D721Med (cell line): ENCODE measurements at regions not wholly inside any gene's neighbourhood (a gene's known extent, or its start where the extent isn't known, plus 50 kb on each side); places are given as distances from the start of the nearest gene placed in this dataset.
"Not testable (repeated sequence)": the region's sequence is repeated elsewhere in the genome, so short reads cannot be mapped to it uniquely, and the experiment has no call there.

Source experiments
- DNase-seq: peaks from one replicate; pipeline ENCODE4 v3.0.0; 2011; ENCODE audit warnings: low spot score; ENCODE audit not compliant: insufficient read length
- FAIRE-seq: peaks from 2 replicates; lab custom pipeline; 2011; peaks lifted over from hg19 to GRCh38; lab: Jason Lieb, UNC
- TF ChIP-seq, protein P1 (sequence below): IDR thresholded peaks from 2 replicates; pipeline ENCODE4 v1.5.1; 2012; ENCODE audit warnings: mild to moderate bottlenecking, control low read depth; ENCODE audit not compliant: insufficient read depth; ENCODE audit errors: missing control alignments

DNA sequence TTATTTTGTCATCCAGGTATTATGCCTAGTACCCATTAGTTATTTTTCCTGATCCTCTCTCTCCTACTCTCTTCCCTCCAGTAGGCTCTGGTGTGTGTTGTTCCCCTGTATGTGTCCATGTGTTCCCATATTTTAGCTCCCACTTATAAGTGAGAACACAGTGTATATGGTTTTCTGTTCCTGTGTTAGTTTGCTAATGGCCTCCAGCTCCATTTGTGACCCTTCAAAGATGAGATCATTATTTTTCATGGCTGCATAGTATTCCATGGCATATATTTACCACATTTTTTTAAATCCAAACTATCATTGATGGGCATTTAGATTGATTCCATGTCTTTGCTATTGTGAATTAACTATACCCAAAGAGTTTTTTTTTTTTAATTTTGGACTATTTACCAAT, 1675.7 kb upstream of the B3GALT2 start:
- TF ChIP-seq, protein P1, sequence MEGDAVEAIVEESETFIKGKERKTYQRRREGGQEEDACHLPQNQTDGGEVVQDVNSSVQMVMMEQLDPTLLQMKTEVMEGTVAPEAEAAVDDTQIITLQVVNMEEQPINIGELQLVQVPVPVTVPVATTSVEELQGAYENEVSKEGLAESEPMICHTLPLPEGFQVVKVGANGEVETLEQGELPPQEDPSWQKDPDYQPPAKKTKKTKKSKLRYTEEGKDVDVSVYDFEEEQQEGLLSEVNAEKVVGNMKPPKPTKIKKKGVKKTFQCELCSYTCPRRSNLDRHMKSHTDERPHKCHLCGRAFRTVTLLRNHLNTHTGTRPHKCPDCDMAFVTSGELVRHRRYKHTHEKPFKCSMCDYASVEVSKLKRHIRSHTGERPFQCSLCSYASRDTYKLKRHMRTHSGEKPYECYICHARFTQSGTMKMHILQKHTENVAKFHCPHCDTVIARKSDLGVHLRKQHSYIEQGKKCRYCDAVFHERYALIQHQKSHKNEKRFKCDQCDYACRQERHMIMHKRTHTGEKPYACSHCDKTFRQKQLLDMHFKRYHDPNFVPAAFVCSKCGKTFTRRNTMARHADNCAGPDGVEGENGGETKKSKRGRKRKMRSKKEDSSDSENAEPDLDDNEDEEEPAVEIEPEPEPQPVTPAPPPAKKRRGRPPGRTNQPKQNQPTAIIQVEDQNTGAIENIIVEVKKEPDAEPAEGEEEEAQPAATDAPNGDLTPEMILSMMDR, result no peak
- FAIRE-seq (peak; percentile 32), DNase-seq (no peak)

DNA sequence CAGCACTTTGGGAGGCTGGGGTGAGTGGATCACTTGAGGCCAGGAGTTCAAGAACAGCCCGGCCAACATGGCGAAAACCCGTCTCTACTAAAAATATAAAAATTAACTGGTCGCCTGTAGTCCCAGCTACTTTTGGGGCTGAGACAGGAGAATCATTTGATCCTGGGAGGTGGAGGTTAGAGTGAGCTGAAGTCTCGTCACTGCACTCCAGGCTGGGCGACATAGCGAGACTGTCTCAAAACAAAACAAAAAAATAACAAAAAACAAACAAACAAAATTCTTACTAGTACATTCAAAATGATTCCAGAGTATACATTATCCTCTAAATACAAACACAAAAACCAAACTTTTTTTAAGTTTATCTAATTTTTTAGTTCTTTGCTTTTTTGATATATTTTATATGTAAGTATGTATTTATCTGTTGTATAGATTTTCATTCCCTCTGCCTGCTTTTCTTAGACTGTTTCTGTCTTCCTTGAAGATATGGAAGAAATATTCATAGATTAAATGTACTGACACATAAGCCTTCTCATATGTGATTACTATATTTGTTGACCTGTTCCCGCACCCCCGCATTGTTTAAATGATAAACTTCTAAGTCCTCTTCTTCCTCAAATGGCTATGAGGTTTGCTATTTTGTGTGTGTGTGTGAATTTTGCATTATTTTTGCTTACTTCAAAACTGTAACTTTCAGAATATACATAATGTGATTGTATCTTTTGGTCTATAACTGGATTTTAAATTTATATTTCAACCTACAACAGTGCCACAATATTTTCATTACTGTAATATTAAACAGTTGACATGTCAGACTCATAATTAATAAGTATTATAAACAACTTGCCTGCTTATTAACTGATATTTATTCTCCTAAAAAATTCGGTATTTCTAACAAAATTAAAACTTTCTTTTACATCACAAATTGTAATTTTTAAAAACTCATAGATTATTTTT, 1674.1 kb upstream of the B3GALT2 start:
- DNase-seq (no peak), FAIRE-seq (no peak)
- TF ChIP-seq, protein P1, result no peak

DNA sequence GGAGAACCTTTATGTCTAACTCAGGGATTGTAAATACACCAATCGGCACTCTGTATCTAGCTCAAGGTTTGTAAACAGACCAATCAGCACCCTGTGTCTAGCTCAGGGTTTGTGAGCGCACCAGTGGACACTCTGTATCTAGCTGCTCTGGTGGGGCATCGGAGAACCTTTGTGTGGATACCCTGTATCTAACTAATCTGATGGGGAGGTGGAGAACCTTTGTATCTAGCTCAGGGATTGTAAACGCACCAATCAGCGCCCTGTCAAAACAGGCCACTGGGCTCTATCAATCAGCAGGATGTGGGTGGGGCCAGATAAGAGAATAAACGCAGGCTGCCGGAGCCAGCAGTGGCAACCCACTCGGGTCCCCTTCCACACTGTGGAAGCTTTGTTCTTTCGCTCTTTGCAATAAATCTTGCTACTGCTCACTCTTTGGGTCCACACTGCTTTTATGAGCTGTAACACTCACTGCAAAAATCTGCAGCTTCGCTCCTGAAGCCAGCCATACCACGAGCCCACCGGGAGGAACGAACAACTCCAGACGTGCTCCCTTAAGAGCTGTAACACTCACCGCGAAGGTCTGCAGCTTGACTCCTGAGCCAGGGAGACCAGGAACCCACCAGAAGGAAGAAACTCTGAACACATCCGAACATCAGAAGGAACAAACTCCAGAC, 1673.2 kb upstream of the B3GALT2 start:
- not testable (repeated sequence) for DNase-seq, FAIRE-seq

DNA sequence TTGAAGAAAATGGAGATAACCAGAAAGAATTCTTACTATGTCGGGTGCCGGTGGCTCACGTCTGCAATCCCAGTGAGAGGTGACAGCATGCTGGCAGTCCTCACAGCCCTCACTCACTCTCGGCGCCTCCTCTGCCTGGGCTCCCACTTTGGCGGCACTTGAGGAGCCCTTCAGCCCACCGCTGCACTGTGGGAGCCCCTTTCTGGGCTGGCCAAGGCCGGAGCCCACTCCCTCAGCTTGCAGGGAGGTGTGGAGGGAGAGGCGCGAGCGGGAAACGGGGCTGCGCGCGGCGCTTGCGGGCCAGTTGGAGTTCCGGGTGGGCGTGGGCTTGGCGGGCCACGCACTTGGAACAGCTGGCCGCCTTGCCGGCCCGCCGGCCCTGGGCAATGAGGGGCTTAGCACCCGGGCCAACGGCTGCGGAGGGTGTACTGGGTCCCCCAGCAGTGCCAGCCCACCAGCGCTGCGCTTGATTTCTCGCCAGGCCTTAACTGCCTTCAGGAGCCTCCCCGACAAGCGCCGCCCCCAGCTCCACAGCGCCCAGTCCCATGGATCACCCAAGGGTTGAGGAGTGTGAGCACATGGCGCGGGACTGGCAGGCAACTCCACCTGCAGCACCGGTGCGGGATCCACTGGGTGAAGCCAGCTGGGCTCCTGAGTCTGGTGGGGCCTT, 1672.5 kb upstream of the B3GALT2 start:
- not testable (repeated sequence) for FAIRE-seq

DNA sequence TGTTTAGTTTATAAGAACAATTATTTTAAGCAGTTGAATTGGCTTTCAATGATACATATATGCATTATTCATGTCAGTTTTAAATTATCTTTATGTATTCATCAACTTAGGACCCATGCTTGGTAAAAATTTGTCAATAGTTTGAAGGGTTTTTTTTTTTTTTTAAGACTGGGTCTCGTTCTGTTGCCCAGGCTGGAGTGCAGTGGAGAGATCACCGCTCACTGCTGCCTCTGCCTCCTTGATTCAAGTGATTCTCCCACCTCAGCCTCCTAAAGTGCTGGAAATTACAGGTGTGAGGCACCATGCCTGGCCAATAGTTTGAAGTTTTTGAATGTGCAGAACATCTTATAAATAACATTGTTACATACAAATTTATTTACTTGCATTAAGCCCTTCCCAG, 1671.0 kb upstream of the B3GALT2 start:
- FAIRE-seq (no peak), DNase-seq (no peak)
- TF ChIP-seq, protein P1, result no peak

More for the DNA sequence above, 1672.5 kb upstream of the B3GALT2 start:
- DNase-seq, result not testable (repeated sequence)

DNA sequence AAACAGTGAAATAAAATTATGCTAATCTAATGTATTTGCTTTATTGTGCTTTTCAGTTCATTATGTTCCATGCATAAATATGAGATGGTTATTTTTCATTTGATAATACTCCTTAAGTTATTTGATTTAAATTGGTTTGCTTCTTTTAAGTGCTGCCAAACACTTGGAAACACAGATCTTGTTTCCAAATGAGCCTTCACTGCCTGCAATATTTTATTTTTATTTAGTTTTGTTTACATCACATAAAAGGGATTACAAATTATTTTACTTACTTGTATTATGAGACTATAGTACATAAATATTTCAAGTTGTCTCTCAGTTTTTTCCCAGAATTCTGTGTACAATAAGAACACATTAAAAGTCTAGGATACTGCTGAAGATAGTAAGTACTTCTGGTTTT, 1662.4 kb upstream of the B3GALT2 start:
- FAIRE-seq (peak; percentile 89), DNase-seq (no peak)
- TF ChIP-seq, protein P1, result no peak

DNA sequence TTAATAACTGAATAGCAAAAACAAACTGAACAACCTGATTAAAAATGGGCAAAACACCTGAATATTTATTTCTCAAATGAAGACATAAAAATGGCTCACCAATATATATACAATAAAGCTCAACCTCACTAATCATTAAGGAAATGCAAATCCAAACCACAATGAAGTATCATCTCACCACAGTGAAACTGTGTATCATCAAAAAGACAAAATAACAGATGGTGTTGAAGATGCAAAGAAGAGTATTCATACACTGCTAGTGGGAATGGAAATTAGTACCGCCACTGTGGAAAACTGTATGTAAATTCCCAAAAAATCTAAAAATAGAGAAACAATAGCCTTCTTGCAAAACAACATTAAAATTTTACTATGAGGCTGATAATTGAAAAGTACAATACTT, 1660.1 kb upstream of the B3GALT2 start:
- FAIRE-seq, result peak; percentile 73
- DNase-seq, result no peak
- TF ChIP-seq, protein P1, result no peak
